ENCODE measurements at regions not wholly inside any gene's neighbourhood (a gene's known extent, or its start where the extent isn't known, plus 50 kb on each side); places are given as distances from the start of the nearest gene placed in this dataset.

- no peak for TF ChIP-seq SIN3A (IDR thresholded peaks at IDR 0.05; ENCODE audit: borderline replicate concordance, low read depth, low read length)
- peak; percentile 45; the same call in 1 of the 2 replicates for TF ChIP-seq RCOR1 (IDR thresholded peaks at IDR 0.05; ENCODE audit: low read length)
- TF ChIP-seq JUND (IDR thresholded peaks at IDR 0.05), result no peak
- TF ChIP-seq SMC3 (IDR thresholded peaks at IDR 0.05; ENCODE audit: low read depth, low read length), result no peak; the same call in 1 of the 2 replicates
- TF ChIP-seq CTCF (IDR thresholded peaks at IDR 0.05), result no peak
- no peak for TF ChIP-seq ELF1 (IDR thresholded peaks at IDR 0.05)
- TF ChIP-seq MXI1 (IDR thresholded peaks at IDR 0.05; ENCODE audit: low read depth, low read length), result peak; percentile 28; the same call in 1 of the 2 replicates
- no peak for TF ChIP-seq IRF3 (IDR thresholded peaks at IDR 0.05; ENCODE audit: low read depth, low read length)
- no peak for TF ChIP-seq MEF2A (IDR thresholded peaks at IDR 0.05; ENCODE audit: borderline replicate concordance, low read depth)
- TF ChIP-seq TCF12 (IDR thresholded peaks at IDR 0.05), result peak; percentile 12; the same call in 1 of the 2 replicates
- TF ChIP-seq RAD21 (IDR thresholded peaks at IDR 0.05; ENCODE audit: low read length), result no peak
- TF ChIP-seq PBX3 (IDR thresholded peaks at IDR 0.05), result no peak
- no peak for TF ChIP-seq YY1 (IDR thresholded peaks at IDR 0.05; ENCODE audit: low read depth)
- TF ChIP-seq RXRA (IDR thresholded peaks at IDR 0.05; ENCODE audit: borderline replicate concordance, low read depth), result no peak
Measured at GRCh38 chr15:93587059-93587521, 498.1 kb upstream of the RGMA start (continued).

- DNase-seq, result no peak
- no peak overlapping the region for H2AFZ ChIP-seq (ENCODE audit: low read depth)
- no peaks in the 10 kb centered on the region for H3F3A ChIP-seq (replicated peaks; ENCODE audit: insufficient read depth)
- H4K20me1 ChIP-seq (ENCODE audit: insufficient read depth), result no peaks in the 10 kb centered on the region
- POLR2A ChIA-PET, result no interaction called here
- TF ChIP-seq MAX (IDR thresholded peaks at IDR 0.05; ENCODE audit: low read depth), result no peak
- TF ChIP-seq ZBTB33 (IDR thresholded peaks at IDR 0.05; ENCODE audit: borderline replicate concordance, low read depth), result no peak
- TF ChIP-seq POLR2AphosphoS5 (IDR thresholded peaks at IDR 0.05; ENCODE audit: low read depth, low read length), result no peak
- no peak for TF ChIP-seq TAF1 (IDR thresholded peaks at IDR 0.05; ENCODE audit: borderline replicate concordance, low read depth, low read length)
- TF ChIP-seq GABPA (IDR thresholded peaks at IDR 0.05; ENCODE audit: low read depth), result no peak
- no peak for TF ChIP-seq RFX5 (IDR thresholded peaks at IDR 0.05; ENCODE audit: low read length)
- TF ChIP-seq NFIC (IDR thresholded peaks at IDR 0.05; ENCODE audit: borderline replicate concordance), result no peak
- no peak for TF ChIP-seq MXI1 (IDR thresholded peaks at IDR 0.05; ENCODE audit: low read depth, low read length)
- TF ChIP-seq SMC3 (IDR thresholded peaks at IDR 0.05; ENCODE audit: low read depth, low read length), result no peak
- no peak overlapping the region for H3K4me3 ChIP-seq (ENCODE audit: low read depth in 2 of 2, low read length in 1 of 2)
- CTCF ChIA-PET, result no interaction called here
- H3K9me2 ChIP-seq, result no peaks in the 10 kb centered on the region
- 12% methylated on average over 2 of the region's 2 CpGs for WGBS (ENCODE audit: low lambda C conversion rate)
- no peak overlapping the region for H3K4me2 ChIP-seq
- no peak overlapping the region for H3K9ac ChIP-seq
- no peaks in the 10 kb centered on the region for H3K9me3 ChIP-seq
- H3K36me3 ChIP-seq (replicated peaks in 1 of 2; ENCODE audit: control insufficient read depth in 1 of 2, insufficient read depth in 2 of 2, low read length in 1 of 2), result no peaks in the 10 kb centered on the region
- no peaks in the 10 kb centered on the region for H3K27me3 ChIP-seq (ENCODE audit: insufficient read depth)
- H3K79me2 ChIP-seq (ENCODE audit: insufficient read depth), result no peaks in the 10 kb centered on the region
- H3K4me1 ChIP-seq (ENCODE audit: control insufficient read depth in 1 of 2, insufficient read depth in 2 of 2, low read depth in 1 of 2, low read length in 1 of 2), result peaks cover 0 to 6% of the 10 kb centered on the region in 2 experiments; a peak in 1 of 4 replicates
- no peak overlapping the region for H3K27ac ChIP-seq (ENCODE audit: low read depth in 2 of 2, low read length in 1 of 2)
Measured at GRCh38 chr15:93585012-93585411, 496.0 kb upstream of the RGMA start.

All from SK-N-SH (cell line).